HepG2 (cell line): ENCODE measurements at regions not wholly inside any gene's neighbourhood (a gene's known extent, or its start where the extent isn't known, plus 50 kb on each side); places are given as distances from the start of the nearest gene placed in this dataset.

ENCODE experiments used
- ATAC-seq: fragments of 200-7000 bp; cut with Tn5 transposase; 3 replicates; pipeline ENCODE4 v1.9.1; 2020; ENCODE audit warnings: mild to moderate bottlenecking, moderate library complexity
- BruUV-seq: library from RNA; stranded (reverse); fragments of 400-500 nt; replicated peaks from 2 replicates; lab custom pipeline; 2021; lab: Mats Ljungman, UMichigan
- CTCF ChIA-PET: fragments of 300-600 bp; formaldehyde crosslinking; extraction: SDS; loops from one replicate; lab custom pipeline; 2021; ENCODE audit warnings: low total read pairs, inconsistent platforms, low intra/inter-chr PET ratio; lab: Yijun Ruan, JAX
- POLR2A ChIA-PET: fragments of 350-600 bp; sonication (Branson Sonifier 250); formaldehyde crosslinking; loops from one replicate; lab custom pipeline; 2020; ENCODE audit warnings: antibody characterized with exemption, inconsistent platforms; lab: Yijun Ruan, JAX
- DNase-seq: peaks from one replicate; pipeline ENCODE4 v3.0.0-alpha.2; 2015; ENCODE audit warnings: low spot score
- FAIRE-seq: peaks from 3 replicates; lab custom pipeline; 2011; peaks lifted over from hg19 to GRCh38; lab: Jason Lieb, UNC
- H2AFZ ChIP-seq: one replicate; pipeline ENCODE4 v1.6.1; 2011; ENCODE audit warnings: low read length, inconsistent platforms
- H3K27ac ChIP-seq: fragments of 300-600 bp; 3 replicates; pipeline ENCODE4 v1.8.0; 2011; ENCODE audit warnings: mixed run types, mild to moderate bottlenecking, mixed read lengths, low read length, inconsistent platforms; ENCODE audit not compliant: insufficient read depth; ENCODE audit errors: extremely low read length
- H3K27me3 ChIP-seq, 2 experiments: fragments of 200-600 bp in 1 of 2; 2 replicates in 1 of 2; 3 replicates in 1 of 2; pipeline versions ENCODE4 v1.6.0 to v1.8.0; 2011; ENCODE audit warnings: low read length in 2 of 2, mild to moderate bottlenecking in 2 of 2, moderate library complexity in 2 of 2, inconsistent platforms in 1 of 2; ENCODE audit not compliant: insufficient read depth in 2 of 2, control insufficient read depth in 1 of 2
- H3K36me3 ChIP-seq, 2 experiments: fragments of 200-600 bp in 1 of 2; replicated peaks in 1 of 2; 2 replicates in 1 of 2; 3 replicates in 1 of 2; pipeline versions ENCODE4 v1.5.1 to v1.8.0; 2011; ENCODE audit warnings: low read length in 2 of 2, inconsistent platforms in 1 of 2; ENCODE audit not compliant: insufficient read depth in 2 of 2, control insufficient read depth in 1 of 2
- H3K4me1 ChIP-seq: 2 replicates; pipeline ENCODE4 v1.5.1; 2012; ENCODE audit warnings: low read length, inconsistent platforms; ENCODE audit not compliant: insufficient read depth
- H3K4me2 ChIP-seq: 2 replicates; pipeline ENCODE4 v1.6.0; 2011; ENCODE audit warnings: low read depth, low read length, inconsistent platforms
- H3K4me3 ChIP-seq, 3 experiments: fragments of 200-600 bp in 1 of 3; sonication (generic), shearing (Covaris generic) in 1 of 3; replicated peaks in 1 of 3; 2 replicates each; pipeline ENCODE4 v1.5.1; 2011 to 2016; ENCODE audit warnings: low read length in 3 of 3, inconsistent platforms in 2 of 3, low read depth in 2 of 3, mild to moderate bottlenecking in 2 of 3, control low read depth in 1 of 3, mixed read lengths in 1 of 3; ENCODE audit not compliant: insufficient read depth in 1 of 3
- H3K79me2 ChIP-seq: one replicate; pipeline ENCODE4 v1.6.1; 2011; ENCODE audit warnings: low read length, inconsistent platforms; ENCODE audit not compliant: insufficient read depth
- H3K9ac ChIP-seq: 2 replicates; pipeline ENCODE4 v1.6.0; 2011; ENCODE audit warnings: mild to moderate bottlenecking, low read depth, low read length, inconsistent platforms; ENCODE audit not compliant: insufficient read depth
- H3K9me3 ChIP-seq: 2 replicates; pipeline ENCODE4 v1.5.1; 2012; ENCODE audit warnings: mild to moderate bottlenecking, low read length
- H4K20me1 ChIP-seq: 2 replicates; pipeline ENCODE4 v1.6.0; 2011; ENCODE audit warnings: inconsistent platforms, mild to moderate bottlenecking, low read length, moderate library complexity; ENCODE audit not compliant: insufficient read depth
- AGO2 ChIP-seq: fragments of 200-400 bp; formaldehyde crosslinking; optimal IDR thresholded peaks from 2 replicates; pipeline ENCODE3; 2017; ENCODE audit warnings: mild to moderate bottlenecking, low read depth, low read length, moderate library complexity
- ATF7-NPFF ChIP-seq: sonication (generic); formaldehyde crosslinking; IDR thresholded peaks from 2 replicates; pipeline ENCODE4 v1.8.1; 2023; ENCODE audit warnings: mild to moderate bottlenecking, low read depth, missing genetic modification reagents, moderate library complexity
- DNMT1 ChIP-seq: sonication (generic); formaldehyde crosslinking; IDR thresholded peaks from 2 replicates; pipeline ENCODE4 v1.5.1; 2020; ENCODE audit warnings: mild to moderate bottlenecking, missing genetic modification reagents
- NPAS2 ChIP-seq: sonication (generic); formaldehyde crosslinking; IDR thresholded peaks from 2 replicates; pipeline ENCODE4 v1.8.0; 2022; ENCODE audit warnings: mild to moderate bottlenecking, missing genetic modification reagents, borderline replicate concordance
- RCOR2 ChIP-seq: IDR thresholded peaks from 2 replicates; pipeline ENCODE4 v1.6.1; 2016; ENCODE audit warnings: missing biosample characterization, missing genetic modification reagents
- SRSF1 ChIP-seq: fragments of 200-400 bp; formaldehyde crosslinking; optimal IDR thresholded peaks from 2 replicates; pipeline ENCODE3; 2017; ENCODE audit warnings: mild to moderate bottlenecking, low read depth, low read length, moderate library complexity
- TIGD3 ChIP-seq: sonication (generic); formaldehyde crosslinking; IDR thresholded peaks from 2 replicates; pipeline ENCODE4 v1.5.1; 2020; ENCODE audit warnings: mild to moderate bottlenecking, missing genetic modification reagents, borderline replicate concordance
- ZBTB21 ChIP-seq: sonication (generic); formaldehyde crosslinking; IDR thresholded peaks from 2 replicates; pipeline ENCODE4 v1.4.0; 2020; ENCODE audit warnings: missing genetic modification reagents
- ZBTB7A ChIP-seq: sonication (generic); formaldehyde crosslinking; IDR thresholded peaks from 2 replicates; pipeline ENCODE4 v1.8.0; 2022; ENCODE audit warnings: mild to moderate bottlenecking, missing genetic modification reagents
- ZMYM4 ChIP-seq: sonication (generic); formaldehyde crosslinking; IDR thresholded peaks from 2 replicates; pipeline ENCODE4 v1.8.1; 2023; ENCODE audit warnings: mild to moderate bottlenecking, missing genetic modification reagents
- ZNF251 ChIP-seq: sonication (generic); formaldehyde crosslinking; IDR thresholded peaks from 2 replicates; pipeline ENCODE4 v1.9.0; 2021; ENCODE audit warnings: mild to moderate bottlenecking, missing genetic modification reagents
- ZNF383 ChIP-seq: sonication (generic); formaldehyde crosslinking; IDR thresholded peaks from 2 replicates; pipeline ENCODE4 v1.4.0; 2020; ENCODE audit warnings: missing genetic modification reagents, mild to moderate bottlenecking, borderline replicate concordance
- ZNF574 ChIP-seq: sonication (generic); formaldehyde crosslinking; IDR thresholded peaks from 2 replicates; pipeline ENCODE4 v1.4.0; 2020; ENCODE audit warnings: missing genetic modification reagents
- ZNF773 ChIP-seq: sonication (generic); formaldehyde crosslinking; IDR thresholded peaks from 2 replicates; pipeline ENCODE4 v1.4.0; 2020; ENCODE audit warnings: missing genetic modification reagents, borderline replicate concordance
- WGBS: methylation state at CpG from one replicate; pipeline ENCODE4 v1.1.6; 2017; ENCODE audit warnings: low lambda C conversion rate; 5-methylcytosine and 5-hydroxymethylcytosine counted together
- in situ Hi-C: cut with HindIII; loops from 2 replicates; pipeline ENCODE4 v1.10.0; 2017; ENCODE audit warnings: low pct_unique_long_range_greater_than_20kb; ENCODE audit not compliant: extremely low pct_ligation_motif_present
- intact Hi-C: fragments of 100-400 bp; cut with micrococcal nuclease; formaldehyde crosslinking; loops from one replicate; pipeline ENCODE4 v1.10.0; 2022; ENCODE audit not compliant: unreplicated experiment
- TF ChIP-seq, protein P1 (sequence below): sonication (generic); formaldehyde crosslinking; IDR thresholded peaks from 2 replicates; pipeline ENCODE4 v1.8.0; 2022; ENCODE audit warnings: missing genetic modification reagents, mild to moderate bottlenecking, inconsistent platforms, borderline replicate concordance

- TF ChIP-seq ATF7-NPFF (CRISPR knock-in tag) (no peak), ZNF773 (CRISPR knock-in tag) (no peak), ZMYM4 (no peak)
- no peak for ATAC-seq
- Histone ChIP-seq H3K9me3 (peaks cover 89% of the 10 kb centered on the region), H3K36me3 (no peaks in the 10 kb centered on the region), H3K4me3 (no peak overlapping the region), H3K27ac (no peak overlapping the region), H3K79me2 (no peaks in the 10 kb centered on the region), H3K4me2 (no peak overlapping the region), H3K4me1 (no peaks in the 10 kb centered on the region), H2AFZ (no peak overlapping the region), H4K20me1 (no peaks in the 10 kb centered on the region), H3K9ac (no peak overlapping the region), H3K27me3 (no peaks in the 10 kb centered on the region)
- 6% methylated on average over 2 of the region's 2 CpGs for WGBS
- BruUV-seq = no TSS peak
- intact Hi-C loops = no loop called here
- FAIRE-seq = no peak
- ChIA-PET POLR2A (no interaction called here), CTCF (no interaction called here)
- no peak for DNase-seq
- in situ Hi-C loops = no loop called here
Measured at GRCh38 chr13:90535421-90535820, 812.1 kb upstream of the MIR17HG start.

DNA sequence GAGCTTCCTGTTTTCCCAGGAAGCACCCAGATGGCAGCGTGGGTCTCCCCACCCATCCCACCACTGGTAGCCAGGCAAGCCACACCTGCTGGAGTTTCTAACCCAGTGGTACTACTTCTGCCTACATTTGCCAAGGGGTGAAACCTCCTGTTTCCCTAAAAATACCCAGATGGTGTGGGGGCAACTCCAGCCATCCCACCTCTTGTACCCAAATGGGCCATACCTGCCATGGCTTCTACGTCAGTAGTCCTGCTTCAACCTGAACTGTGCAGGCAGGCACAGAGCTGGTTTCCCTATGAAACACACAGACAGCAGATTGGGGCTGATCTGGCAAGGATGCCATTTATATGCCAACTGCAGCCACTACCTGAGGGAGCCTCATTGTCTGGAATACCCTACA is 809.4 kb upstream of the MIR17HG start:
- Histone ChIP-seq H3K9ac (no peak overlapping the region), H3K27me3 (no peaks in the 10 kb centered on the region), H3K4me1 (no peaks in the 10 kb centered on the region), H2AFZ (no peak overlapping the region), H3K36me3 (no peaks in the 10 kb centered on the region), H4K20me1 (no peaks in the 10 kb centered on the region), H3K27ac (no peak overlapping the region), H3K4me3 (no peak overlapping the region), H3K9me3 (peaks cover 94% of the 10 kb centered on the region), H3K4me2 (no peak overlapping the region), H3K79me2 (no peaks in the 10 kb centered on the region)
- ChIA-PET POLR2A (no interaction called here), CTCF (no interaction called here)
- in situ Hi-C loops = no loop called here
- 6% methylated on average over 1 of the region's 2 CpGs for WGBS
- intact Hi-C loops = no loop called here
- ATAC-seq = no peak
- FAIRE-seq = no peak
- no peak for DNase-seq
- BruUV-seq = no TSS peak
- TF ChIP-seq AGO2 = no peak
- TF ChIP-seq, protein P1, sequence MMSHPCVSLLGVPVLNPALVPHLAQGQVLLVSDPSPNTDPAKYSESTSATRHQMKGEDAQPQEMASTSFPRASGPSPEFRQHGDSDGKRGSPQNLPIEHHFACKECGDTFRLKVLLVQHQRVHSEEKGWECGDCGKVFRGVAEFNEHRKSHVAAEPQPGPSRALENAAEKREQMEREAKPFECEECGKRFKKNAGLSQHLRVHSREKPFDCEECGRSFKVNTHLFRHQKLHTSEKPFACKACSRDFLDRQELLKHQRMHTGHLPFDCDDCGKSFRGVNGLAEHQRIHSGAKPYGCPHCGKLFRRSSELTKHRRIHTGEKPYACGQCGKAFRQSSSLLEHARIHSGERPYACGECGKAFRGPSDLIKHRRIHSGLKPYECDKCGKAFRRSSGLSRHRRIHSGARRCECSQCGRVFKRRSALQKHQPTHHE (CRISPR knock-in tag) = no peak
- TF ChIP-seq DNMT1 (CRISPR knock-in tag) = no peak
- TF ChIP-seq ZNF574 (CRISPR knock-in tag) = no peak
- no peak for TF ChIP-seq ZBTB21 (CRISPR knock-in tag)
- TF ChIP-seq ZBTB7A = no peak
- no peak for TF ChIP-seq RCOR2
- no peak for TF ChIP-seq SRSF1
- TF ChIP-seq NPAS2 (CRISPR knock-in tag) = no peak
- no peak for TF ChIP-seq ZNF383 (CRISPR knock-in tag)
- TF ChIP-seq TIGD3 (CRISPR knock-in tag) = no peak
- no peak for TF ChIP-seq ZNF251 (CRISPR knock-in tag)
